ENCODE measurements at regions not wholly inside any gene's neighbourhood (a gene's known extent, or its start where the extent isn't known, plus 50 kb on each side); places are given as distances from the start of the nearest gene placed in this dataset.

- H3K9me3 ChIP-seq (replicated peaks; ENCODE audit: control insufficient read depth, insufficient read depth, low read length), result no peaks in the 10 kb centered on the region
- no TSS peak for BruUV-seq (replicated peaks)
- CTCF ChIA-PET, result interaction anchor here (1.1 kb wide), 1 partner anchor 87 kb away, joined by 3 read pairs; no protein-coding TSS in a partner anchor
- no peaks in the 10 kb centered on the region for H3K79me2 ChIP-seq (ENCODE audit: control insufficient read depth, insufficient read depth, low read length)
- POLR2A ChIA-PET, result no interaction called here
- dilution Hi-C loops (cut with MboI; ENCODE audit: extremely low pct_ligation_motif_present, low sequenced_read_pairs), result no loop called here
- no peak overlapping the region for H3K4me2 ChIP-seq (ENCODE audit: insufficient read depth, low read length)
- H3K9ac ChIP-seq (replicated peaks; ENCODE audit: extremely low read depth, insufficient read depth, low read length), result no peak overlapping the region
- H3K4me1 ChIP-seq (ENCODE audit: control insufficient read depth, extremely low read depth, insufficient read depth, low read length), result peaks cover 6% of the 10 kb centered on the region
- FAIRE-seq, result no peak
- no peaks in the 10 kb centered on the region for H3K36me3 ChIP-seq (ENCODE audit: control insufficient read depth in 2 of 2, extremely low read depth in 1 of 2, insufficient read depth in 2 of 2, low read length in 2 of 2)
- no peak overlapping the region for H3K27ac ChIP-seq (ENCODE audit: insufficient read depth, low read depth, low read length)
- no peak overlapping the region for H2AFZ ChIP-seq (ENCODE audit: low read depth, low read length)
- no peaks in the 10 kb centered on the region for H3K9me1 ChIP-seq (replicated peaks; ENCODE audit: control insufficient read depth, extremely low read depth, insufficient read depth, low read length)
- no peak overlapping the region for H3K4me3 ChIP-seq (replicated peaks in 1 of 3; ENCODE audit: insufficient read depth in 1 of 3, low read depth in 1 of 3, low read length in 3 of 3)
- intact Hi-C loops (cut with micrococcal nuclease), result no loop called here
- no peaks in the 10 kb centered on the region for H3K27me3 ChIP-seq (ENCODE audit: control insufficient read depth in 2 of 2, insufficient read depth in 2 of 2, low read length in 2 of 2)
- no peak for DNase-seq (ENCODE audit: low read depth, low spot score)
- TF ChIP-seq GATA2 (IDR thresholded peaks at IDR 0.05; ENCODE audit: insufficient read depth, insufficient read length, low read depth, low read length) (no peak), MYC (IDR thresholded peaks at IDR 0.05; ENCODE audit: low read depth, low read length) (no peak), EZH2 (IDR thresholded peaks at IDR 0.05; ENCODE audit: borderline replicate concordance, low read depth, low read length, severe bottlenecking) (no peak), CTCF (IDR thresholded peaks at IDR 0.05; ENCODE audit: extremely low read depth in 1 of 2, insufficient read depth in 1 of 2, low read depth in 1 of 2, low read length in 2 of 2) (no peak), POLR2AphosphoS5 (IDR thresholded peaks at IDR 0.05; ENCODE audit: insufficient read depth, low read depth, low read length) (no peak), FOS (IDR thresholded peaks at IDR 0.05; ENCODE audit: borderline replicate concordance, insufficient read depth, low read length) (no peak), POLR2A (IDR thresholded peaks at IDR 0.05; ENCODE audit: low read depth, low read length) (no peak), JUN (IDR thresholded peaks at IDR 0.05; ENCODE audit: borderline replicate concordance, insufficient read depth, insufficient read length, low read depth) (no peak), MAX (IDR thresholded peaks at IDR 0.05; ENCODE audit: insufficient read depth, insufficient read length) (no peak)
- no peaks in the 10 kb centered on the region for H4K20me1 ChIP-seq (replicated peaks; ENCODE audit: control insufficient read depth, extremely low read depth, insufficient read depth, low read length)
Observed at GRCh38 chr1:244955661-244956060, 91.3 kb upstream of the HNRNPU start.
